Liver (tissue), 8 donors: ENCODE measurements at regions not wholly inside any gene's neighbourhood (a gene's known extent, or its start where the extent isn't known, plus 50 kb on each side); places are given as distances from the start of the nearest gene placed in this dataset.

Experiments used
- DNase-seq: peaks from one replicate; pipeline ENCODE4 v3.0.0-alpha.2; 2017; ENCODE audit warnings: low spot score
- H3K27ac ChIP-seq, 2 donors: one replicate each; pipeline ENCODE4 v1.7.0; 2013; ENCODE audit warnings: inconsistent platforms in 2 of 2, low read length in 2 of 2, control low read depth in 1 of 2, low read depth in 1 of 2, mild to moderate bottlenecking in 1 of 2
- H3K27me3 ChIP-seq, 4 donors: one replicate each; pipeline versions ENCODE4 v1.6.1 to v1.7.0; 2013; ENCODE audit warnings: low read length in 3 of 4, inconsistent platforms in 1 of 4, mild to moderate bottlenecking in 1 of 4, moderate library complexity in 1 of 4; ENCODE audit not compliant: control insufficient read depth in 4 of 4, insufficient read depth in 4 of 4
- H3K36me3 ChIP-seq, 4 donors: one replicate each; pipeline versions ENCODE4 v1.6.1 to v1.7.0; 2013; ENCODE audit warnings: low read length in 3 of 4, mild to moderate bottlenecking in 3 of 4, low read depth in 1 of 4, moderate library complexity in 1 of 4; ENCODE audit not compliant: control insufficient read depth in 4 of 4, insufficient read depth in 3 of 4
- H3K4me1 ChIP-seq, 4 donors: one replicate each; pipeline versions ENCODE4 v1.6.1 to v1.7.0; 2013; ENCODE audit warnings: low read length in 3 of 4, mild to moderate bottlenecking in 3 of 4, moderate library complexity in 1 of 4; ENCODE audit not compliant: control insufficient read depth in 4 of 4, insufficient read depth in 4 of 4
- H3K4me3 ChIP-seq, 3 donors: one replicate each; pipeline versions ENCODE4 v1.6.1 to v1.7.0; 2013; ENCODE audit warnings: low read length in 3 of 3, control low read depth in 1 of 3, low read depth in 1 of 3, mild to moderate bottlenecking in 1 of 3
- H3K9ac ChIP-seq, 2 donors: one replicate each; pipeline ENCODE4 v1.7.0; 2013; ENCODE audit warnings: low read length in 2 of 2, mild to moderate bottlenecking in 2 of 2, moderate library complexity in 2 of 2, control low read depth in 1 of 2, low read depth in 1 of 2
- H3K9me3 ChIP-seq, 4 donors: one replicate each; pipeline versions ENCODE4 v1.6.1 to v1.7.0; 2013; ENCODE audit warnings: low read length in 3 of 4; ENCODE audit not compliant: control insufficient read depth in 4 of 4
- CTCF ChIP-seq: fragments of 150-350 bp; IDR thresholded peaks from 2 replicates; pipeline ENCODE4 v1.5.1; 2017; ENCODE audit warnings: improper control_type of control experiment, low read depth, low read length; ENCODE audit not compliant: missing input control
- EGR1 ChIP-seq, 2 donors: IDR thresholded peaks; 2 replicates each; pipeline ENCODE4 v1.6.1; 2016 to 2018; ENCODE audit warnings: antibody characterized with exemption in 2 of 2, low read depth in 2 of 2
- FOXA1 ChIP-seq: IDR thresholded peaks from 2 replicates; pipeline ENCODE4 v1.6.1; 2016; ENCODE audit warnings: antibody characterized with exemption
- FOXA2 ChIP-seq: IDR thresholded peaks from 2 replicates; pipeline ENCODE4 v1.6.1; 2016; ENCODE audit warnings: antibody characterized with exemption
- GABPA ChIP-seq, 2 donors: IDR thresholded peaks in 1 of 2; conservative IDR thresholded peaks in 1 of 2; 2 replicates each; pipeline ENCODE4 v1.6.1; 2016; ENCODE audit warnings: antibody characterized with exemption in 2 of 2, mild to moderate bottlenecking in 1 of 2, moderate library complexity in 1 of 2
- HNF4G ChIP-seq: IDR thresholded peaks from 2 replicates; pipeline ENCODE4 v1.6.1; 2016; ENCODE audit warnings: antibody characterized with exemption
- JUND ChIP-seq, 2 donors: IDR thresholded peaks; 2 replicates each; pipeline ENCODE4 v1.6.1; 2016; ENCODE audit warnings: antibody characterized with exemption in 2 of 2
- MAX ChIP-seq: IDR thresholded peaks from 2 replicates; pipeline ENCODE4 v1.6.1; 2016; ENCODE audit warnings: antibody characterized with exemption
- NR2F2 ChIP-seq: IDR thresholded peaks from 2 replicates; pipeline ENCODE4 v1.6.1; 2016; ENCODE audit warnings: antibody characterized with exemption
- RAD21 ChIP-seq, 2 donors: IDR thresholded peaks; 2 replicates each; pipeline ENCODE4 v1.6.1; 2016; ENCODE audit warnings: antibody characterized with exemption in 2 of 2, mild to moderate bottlenecking in 2 of 2
- REST ChIP-seq: IDR thresholded peaks from 2 replicates; pipeline ENCODE4 v1.6.1; 2016; ENCODE audit warnings: antibody characterized with exemption, mild to moderate bottlenecking
- TAF1 ChIP-seq: conservative IDR thresholded peaks from 2 replicates; pipeline ENCODE4 v1.6.1; 2016; ENCODE audit warnings: antibody characterized with exemption, mild to moderate bottlenecking
- YY1 ChIP-seq: IDR thresholded peaks from 2 replicates; pipeline ENCODE4 v1.6.1; 2016; ENCODE audit warnings: antibody characterized with exemption, mild to moderate bottlenecking
- ZBTB33 ChIP-seq: IDR thresholded peaks from 2 replicates; pipeline ENCODE4 v1.6.1; 2016; ENCODE audit warnings: antibody characterized with exemption
- WGBS: extraction: QIAGEN DNeasy Blood & Tissue Kit; methylation state at CpG from one replicate; pipeline ENCODE4 v1.1.7; 2013; 5-methylcytosine and 5-hydroxymethylcytosine counted together
- donor health status: healthy.
- donor health status: healthy.
- donor health status: healthy.
- donor health status: healthy.
- donor health status: healthy.

GRCh38 chr2:194826241-194826640 is 830.8 kb upstream of the SLC39A10 start:
- no peaks in the 10 kb centered on the region for H3K36me3 ChIP-seq
- DNase-seq: no peak
- no peaks in the 10 kb centered on the region for H3K27me3 ChIP-seq
- no peak overlapping the region for H3K4me3 ChIP-seq
- H3K9ac ChIP-seq: no peak overlapping the region
- no peaks in the 10 kb centered on the region for H3K9me3 ChIP-seq
- no peak for TF ChIP-seq MAX
- TF ChIP-seq TAF1: no peak
- no peak for TF ChIP-seq ZBTB33
- no peak for TF ChIP-seq YY1
- no peak for TF ChIP-seq FOXA2
- no peak for TF ChIP-seq CTCF
- TF ChIP-seq GABPA (IDR thresholded peaks at IDR 0.05 in 1 of 2, conservative IDR thresholded peaks at IDR 0.05 in 1 of 2): no peak
- H3K4me1 ChIP-seq: no peaks in the 10 kb centered on the region
- no peak overlapping the region for H3K27ac ChIP-seq

- WGBS: 45% methylated on average over 2 of the region's 2 CpGs
- H3K4me1 ChIP-seq: no peaks in the 10 kb centered on the region
- H3K9me3 ChIP-seq: no peaks in the 10 kb centered on the region
These were observed 832.6 kb upstream of the SLC39A10 start for GRCh38 chr2:194824450-194824849.

GRCh38 chr2:194822657-194823056 is 834.4 kb upstream of the SLC39A10 start:
- H3K4me3 ChIP-seq: no peak overlapping the region
- WGBS: 68% methylated on average over 5 of the region's 5 CpGs
- no peak for DNase-seq
- no peaks in the 10 kb centered on the region for H3K36me3 ChIP-seq
- no peaks in the 10 kb centered on the region for H3K9me3 ChIP-seq
- H3K9ac ChIP-seq: no peak overlapping the region
- H3K27ac ChIP-seq: no peak overlapping the region
- no peaks in the 10 kb centered on the region for H3K4me1 ChIP-seq
- no peaks in the 10 kb centered on the region for H3K27me3 ChIP-seq
- TF ChIP-seq FOXA1 (no peak), RAD21 (IDR thresholded peaks at IDR 0.05) (no peak), EGR1 (IDR thresholded peaks at IDR 0.05; ENCODE audit: low read depth in 2 of 2) (no peak), FOXA2 (no peak), TAF1 (no peak), REST (no peak), NR2F2 (no peak), JUND (IDR thresholded peaks at IDR 0.05) (no peak)

More at GRCh38 chr2:194824450-194824849, 832.6 kb upstream of the SLC39A10 start:
- DNase-seq: no peak
- TF ChIP-seq NR2F2 (no peak), TAF1 (no peak), HNF4G (no peak), ZBTB33 (no peak)
- Histone ChIP-seq H3K36me3 (no peaks in the 10 kb centered on the region), H3K9ac (no peak overlapping the region), H3K27me3 (no peaks in the 10 kb centered on the region), H3K4me3 (no peak overlapping the region), H3K27ac (no peak overlapping the region)
